ENCODE measurements at regions not wholly inside any gene's neighbourhood (a gene's known extent, or its start where the extent isn't known, plus 50 kb on each side); places are given as distances from the start of the nearest gene placed in this dataset.

DNA sequence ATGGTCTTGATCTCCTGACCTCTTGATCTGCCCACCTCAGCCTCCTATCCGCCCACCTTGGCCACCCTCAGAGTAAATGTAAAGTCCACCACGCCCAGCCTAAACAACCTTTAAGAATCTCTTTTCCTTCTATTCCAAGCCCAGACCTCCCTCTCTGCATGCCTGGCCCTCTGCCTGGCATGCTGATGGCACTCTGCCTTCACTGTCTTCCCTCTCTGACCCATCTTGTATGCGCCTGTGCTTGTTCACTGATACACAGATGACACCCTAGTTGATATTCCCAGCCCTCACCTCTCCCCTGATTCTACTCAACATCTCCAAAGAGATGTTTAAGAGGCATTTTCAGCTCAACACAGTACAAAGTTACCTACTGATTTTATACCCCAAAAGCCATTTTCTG lies 466.8 kb upstream of the MEX3C start:
- H3K4me1 ChIP-seq: no peaks in the 10 kb centered on the region
- no peak overlapping the region for H3K27ac ChIP-seq
- TF ChIP-seq POLR2AphosphoS5 (IDR thresholded peaks at IDR 0.05; ENCODE audit: insufficient read depth in 1 of 2, low read depth in 1 of 2) (no peak), POLR2A (IDR thresholded peaks at IDR 0.05) (no peak)
- TF ChIP-seq, protein P1, sequence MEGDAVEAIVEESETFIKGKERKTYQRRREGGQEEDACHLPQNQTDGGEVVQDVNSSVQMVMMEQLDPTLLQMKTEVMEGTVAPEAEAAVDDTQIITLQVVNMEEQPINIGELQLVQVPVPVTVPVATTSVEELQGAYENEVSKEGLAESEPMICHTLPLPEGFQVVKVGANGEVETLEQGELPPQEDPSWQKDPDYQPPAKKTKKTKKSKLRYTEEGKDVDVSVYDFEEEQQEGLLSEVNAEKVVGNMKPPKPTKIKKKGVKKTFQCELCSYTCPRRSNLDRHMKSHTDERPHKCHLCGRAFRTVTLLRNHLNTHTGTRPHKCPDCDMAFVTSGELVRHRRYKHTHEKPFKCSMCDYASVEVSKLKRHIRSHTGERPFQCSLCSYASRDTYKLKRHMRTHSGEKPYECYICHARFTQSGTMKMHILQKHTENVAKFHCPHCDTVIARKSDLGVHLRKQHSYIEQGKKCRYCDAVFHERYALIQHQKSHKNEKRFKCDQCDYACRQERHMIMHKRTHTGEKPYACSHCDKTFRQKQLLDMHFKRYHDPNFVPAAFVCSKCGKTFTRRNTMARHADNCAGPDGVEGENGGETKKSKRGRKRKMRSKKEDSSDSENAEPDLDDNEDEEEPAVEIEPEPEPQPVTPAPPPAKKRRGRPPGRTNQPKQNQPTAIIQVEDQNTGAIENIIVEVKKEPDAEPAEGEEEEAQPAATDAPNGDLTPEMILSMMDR (IDR thresholded peaks at IDR 0.05): no peak
- DNase-seq (ENCODE audit: extremely low spot score in 2 of 2): no peak
- intact Hi-C loops (cut with DNase I): no loop called here
- H3K9me3 ChIP-seq: no peaks in the 10 kb centered on the region
- H3K4me3 ChIP-seq: no peak overlapping the region
- H3K27me3 ChIP-seq: no peaks in the 10 kb centered on the region
- no peaks in the 10 kb centered on the region for H3K36me3 ChIP-seq

DNA sequence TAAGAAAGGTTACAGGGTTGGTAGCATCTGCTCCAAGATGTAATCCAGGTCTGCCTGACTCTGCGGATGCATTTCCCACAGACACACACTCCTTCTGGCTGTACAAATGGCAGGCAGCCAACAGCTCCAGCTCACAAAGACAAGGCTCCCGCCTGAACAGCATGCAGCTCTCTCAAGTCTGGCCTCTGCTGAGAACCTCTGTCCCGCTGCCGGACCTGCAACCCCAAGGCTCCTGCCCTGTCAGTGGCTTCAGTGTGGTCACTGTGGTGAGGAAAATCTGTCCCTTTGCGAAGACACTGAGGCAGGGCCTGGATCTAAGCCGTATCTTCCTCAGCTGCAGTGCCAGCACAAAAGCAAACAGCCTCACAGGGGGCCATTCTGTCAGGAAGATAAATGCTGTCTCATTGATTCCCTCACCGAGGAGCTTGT lies 469.3 kb upstream of the MEX3C start:
- intact Hi-C loops (cut with DNase I): no loop called here
- Histone ChIP-seq H3K4me1 (no peaks in the 10 kb centered on the region), H3K27me3 (no peaks in the 10 kb centered on the region), H3K36me3 (no peaks in the 10 kb centered on the region), H3K9me3 (no peaks in the 10 kb centered on the region), H3K27ac (no peak overlapping the region), H3K4me3 (no peak overlapping the region)
- TF ChIP-seq POLR2AphosphoS5 (IDR thresholded peaks at IDR 0.05; ENCODE audit: insufficient read depth in 1 of 2, low read depth in 1 of 2): no peak
- TF ChIP-seq, protein P1 (IDR thresholded peaks at IDR 0.05): no peak
- TF ChIP-seq POLR2A (IDR thresholded peaks at IDR 0.05): no peak
- no peak for DNase-seq (ENCODE audit: extremely low spot score in 2 of 2)

DNA sequence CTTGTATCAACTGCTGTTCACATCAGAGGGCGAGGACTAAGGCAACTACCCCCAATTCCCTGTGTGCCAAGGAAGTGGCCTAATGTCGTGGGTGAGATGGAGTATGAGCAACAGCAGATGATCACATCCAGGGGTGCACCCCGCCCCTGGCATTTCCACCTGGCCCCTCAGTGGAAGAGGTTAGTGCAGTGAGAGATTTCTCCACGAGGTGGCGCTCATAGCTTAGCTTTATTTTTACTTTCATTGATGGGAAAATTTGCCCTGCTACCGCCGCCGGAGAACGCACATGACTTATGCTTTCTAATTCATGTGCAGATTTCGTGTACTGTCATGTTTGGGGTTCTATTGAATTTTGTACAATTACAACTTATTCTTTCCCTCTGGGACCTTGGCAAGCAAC lies 470.6 kb upstream of the MEX3C start:
- no peak overlapping the region for H3K27ac ChIP-seq
- TF ChIP-seq, protein P1 (IDR thresholded peaks at IDR 0.05): peak in 1 of 3 experiments; percentile 19
- no peak for TF ChIP-seq POLR2AphosphoS5 (IDR thresholded peaks at IDR 0.05; ENCODE audit: insufficient read depth in 1 of 2, low read depth in 1 of 2)
- no peaks in the 10 kb centered on the region for H3K36me3 ChIP-seq
- H3K27me3 ChIP-seq: no peaks in the 10 kb centered on the region
- no peak overlapping the region for H3K4me3 ChIP-seq
- no peaks in the 10 kb centered on the region for H3K4me1 ChIP-seq
- H3K9me3 ChIP-seq: no peaks in the 10 kb centered on the region
- intact Hi-C loops (cut with DNase I): no loop called here
- DNase-seq (ENCODE audit: extremely low spot score in 2 of 2): no peak

DNA sequence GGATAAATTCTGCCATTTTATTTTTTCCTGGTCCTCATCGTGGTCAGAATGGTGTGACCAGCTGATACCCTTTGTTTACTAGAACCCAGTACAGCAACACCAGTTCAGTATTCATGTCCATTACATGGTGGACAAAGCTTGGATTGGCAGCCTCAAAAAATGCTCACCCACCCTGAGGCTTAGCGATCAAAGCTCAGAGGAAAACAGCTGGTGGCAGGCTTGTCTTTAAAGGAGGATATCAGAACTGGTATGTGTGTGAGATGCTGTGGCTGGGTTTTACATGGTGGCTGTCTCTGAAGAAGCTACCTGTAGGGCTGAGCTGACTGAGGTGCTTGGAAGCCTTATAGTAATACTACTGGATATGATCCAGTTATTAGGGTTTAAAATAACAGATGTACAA lies 471.1 kb upstream of the MEX3C start:
- intact Hi-C loops (cut with DNase I): no loop called here
- no peak for TF ChIP-seq POLR2A (IDR thresholded peaks at IDR 0.05)
- TF ChIP-seq, protein P1 (IDR thresholded peaks at IDR 0.05): no peak
- no peak for TF ChIP-seq POLR2AphosphoS5 (IDR thresholded peaks at IDR 0.05; ENCODE audit: insufficient read depth in 1 of 2, low read depth in 1 of 2)
- Histone ChIP-seq H3K4me1 (no peaks in the 10 kb centered on the region), H3K27me3 (no peaks in the 10 kb centered on the region), H3K36me3 (no peaks in the 10 kb centered on the region), H3K27ac (no peak overlapping the region), H3K4me3 (no peak overlapping the region), H3K9me3 (no peaks in the 10 kb centered on the region)
- DNase-seq (ENCODE audit: extremely low spot score in 2 of 2): no peak

- Histone ChIP-seq H3K4me1 (no peaks in the 10 kb centered on the region), H3K4me3 (no peak overlapping the region), H3K27ac (no peak overlapping the region), H3K9me3 (no peaks in the 10 kb centered on the region), H3K27me3 (no peaks in the 10 kb centered on the region), H3K36me3 (no peaks in the 10 kb centered on the region)
- TF ChIP-seq POLR2A (IDR thresholded peaks at IDR 0.05) (no peak), POLR2AphosphoS5 (IDR thresholded peaks at IDR 0.05; ENCODE audit: insufficient read depth in 1 of 2, low read depth in 1 of 2) (no peak)
- TF ChIP-seq, protein P1 (IDR thresholded peaks at IDR 0.05): no peak
- DNase-seq (ENCODE audit: extremely low spot score in 2 of 2): no peak
- intact Hi-C loops (cut with DNase I): no loop called here
These were observed 489.1 kb upstream of the MEX3C start for GRCh38 chr18:51686590-51686989.

Data from vagina (tissue), 2 donors.